ENCODE measurements at regions not wholly inside any gene's neighbourhood (a gene's known extent, or its start where the extent isn't known, plus 50 kb on each side); places are given as distances from the start of the nearest gene placed in this dataset.
"Not testable (repeated sequence)": the region's sequence is repeated elsewhere in the genome, so short reads cannot be mapped to it uniquely, and the experiment has no call there.

GRCh38 chr14:35944847-35945246 lies 118.7 kb downstream of the BRMS1L start:
- DNase-seq (ENCODE audit: low spot score) = no peak

GRCh38 chr14:35940291-35940690 lies 114.2 kb downstream of the BRMS1L start:
- no peak for DNase-seq (ENCODE audit: low spot score)

GRCh38 chr14:35938770-35939169 lies 112.6 kb downstream of the BRMS1L start:
- DNase-seq (ENCODE audit: low spot score) = no peak

- DNase-seq (ENCODE audit: low spot score) = no peak
Measured at GRCh38 chr14:35934499-35934898, 108.4 kb downstream of the BRMS1L start.

- DNase-seq (ENCODE audit: low spot score) = no peak
Measured at GRCh38 chr14:35932659-35933159, 106.6 kb downstream of the BRMS1L start.

- DNase-seq (ENCODE audit: low spot score) = no peak
Measured at GRCh38 chr14:35932136-35932535, 106.0 kb downstream of the BRMS1L start.

GRCh38 chr14:35931346-35931745 lies 105.2 kb downstream of the BRMS1L start:
- no peak for DNase-seq (ENCODE audit: low spot score)

- no peak for DNase-seq (ENCODE audit: low spot score)
Measured at GRCh38 chr14:35929186-35929585, 103.0 kb downstream of the BRMS1L start.

GRCh38 chr14:35927727-35928126 lies 101.6 kb downstream of the BRMS1L start:
- DNase-seq (ENCODE audit: low spot score) = no peak

- DNase-seq (ENCODE audit: low spot score) = no peak
Measured at GRCh38 chr14:35925319-35925718, 99.2 kb downstream of the BRMS1L start.

- not testable (repeated sequence) for DNase-seq (ENCODE audit: low spot score)
Measured at GRCh38 chr14:35922590-35922989, 96.5 kb downstream of the BRMS1L start.

GRCh38 chr14:35921745-35922144 lies 95.6 kb downstream of the BRMS1L start:
- DNase-seq (ENCODE audit: low spot score) = no peak
